NCI-H187 treated with DMSO at 0.1 percent for 48 hours (cell line): ENCODE measurements at regions not wholly inside any gene's neighbourhood (a gene's known extent, or its start where the extent isn't known, plus 50 kb on each side); places are given as distances from the start of the nearest gene placed in this dataset.

ENCODE experiments used
- DNase-seq: peaks from one replicate; lab custom pipeline; 2025; lab: John Stamatoyannopoulos, UW

DNA sequence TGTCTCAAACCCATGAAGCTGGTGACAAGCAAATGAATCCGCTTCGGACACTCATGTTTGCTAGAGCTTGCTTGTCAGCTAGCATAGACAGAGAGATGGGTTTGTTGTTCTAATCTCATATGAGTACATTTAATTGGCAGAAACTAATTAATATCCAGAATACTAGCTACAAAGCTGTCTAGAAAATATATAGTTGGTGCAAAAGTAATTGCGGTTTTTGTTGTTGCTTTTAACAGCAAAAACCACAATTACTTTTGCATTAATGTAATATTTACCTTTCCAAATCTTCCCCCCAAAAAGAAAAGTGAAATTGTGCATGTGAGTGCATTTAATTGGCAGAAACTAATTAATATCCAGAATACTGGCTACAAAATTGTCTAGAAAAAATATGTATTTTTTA, 1115.2 kb downstream of the TDRD15 start:
- DNase-seq, result no peak

- DNase-seq, result no peak
Observed at GRCh38 chr2:22247466-22247865, 1123.7 kb downstream of the TDRD15 start.

DNA sequence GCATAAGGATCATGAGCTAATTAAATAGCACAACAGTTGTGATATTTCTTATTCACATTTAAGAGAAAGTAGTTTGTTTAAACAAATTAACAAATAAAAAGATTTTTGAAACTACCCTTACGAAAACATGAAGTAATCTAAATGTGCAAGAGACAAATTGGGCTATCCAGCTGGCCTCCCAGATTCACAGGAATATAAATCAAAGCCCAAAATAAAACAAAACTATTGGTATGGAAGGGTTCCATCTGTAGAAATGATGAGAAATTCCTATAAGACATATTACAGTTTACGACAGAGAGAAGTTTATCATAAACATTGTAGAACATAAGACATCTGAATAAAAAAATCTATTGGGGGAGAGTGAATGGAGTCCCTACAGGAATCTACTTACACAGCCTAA, 1125.1 kb downstream of the TDRD15 start:
- DNase-seq, result no peak

DNA sequence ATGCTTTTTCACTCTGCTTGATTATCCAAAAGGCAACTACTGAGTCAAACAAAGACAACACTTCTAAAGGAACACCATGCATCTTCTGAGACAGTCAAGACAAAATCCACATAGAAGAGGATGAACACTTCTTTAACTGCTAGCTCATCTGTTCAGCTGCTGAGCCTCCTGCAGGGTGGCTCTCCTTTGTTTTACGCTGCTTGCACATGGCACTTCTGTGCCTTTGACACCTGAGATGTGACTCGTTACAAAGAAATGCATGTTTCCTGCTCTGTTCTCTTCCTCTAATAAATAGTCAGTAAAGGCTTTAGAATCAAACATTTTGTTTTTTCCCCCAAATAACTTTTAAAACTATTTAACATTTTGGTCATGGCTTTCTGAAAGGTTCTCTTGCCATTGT, 1129.4 kb downstream of the TDRD15 start:
- no peak for DNase-seq

DNA sequence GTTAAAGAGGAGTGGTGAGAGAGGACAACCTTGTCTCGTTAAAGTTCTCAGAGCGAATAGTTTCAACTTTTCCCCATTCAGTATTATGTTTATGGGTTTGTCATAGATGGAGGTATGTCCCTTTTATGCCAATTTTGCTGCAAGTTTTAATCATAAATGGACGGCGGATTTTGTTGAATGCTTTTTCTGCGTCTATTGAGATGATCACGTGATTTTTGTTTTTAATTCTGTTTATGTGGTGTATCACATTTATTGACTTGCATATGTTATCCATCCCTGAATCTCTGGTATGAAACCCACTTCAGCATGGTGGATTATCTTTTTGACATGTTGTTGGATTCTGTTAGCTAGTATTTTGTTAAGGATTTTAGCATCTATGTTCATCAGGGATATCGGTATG, 1123.8 kb upstream of the KLHL29 start:
- DNase-seq, result no peak

DNA sequence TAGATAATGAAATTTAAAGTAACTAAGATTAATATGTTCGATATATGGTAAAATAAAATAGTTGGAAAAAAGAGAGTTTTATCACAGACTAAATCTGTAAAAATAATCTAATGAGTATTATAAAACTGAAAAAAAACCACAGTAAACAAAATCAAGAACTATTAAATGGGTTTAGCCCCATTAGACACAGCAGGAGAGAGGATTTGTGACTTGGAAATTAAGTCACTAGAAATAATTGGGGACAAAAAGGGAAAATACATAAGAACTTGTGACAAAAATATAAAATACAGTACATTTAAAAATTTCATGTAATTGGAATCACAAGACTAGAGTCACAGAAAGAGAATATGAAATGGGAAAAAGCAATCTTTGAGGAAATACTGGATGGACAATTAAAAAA, 1114.6 kb upstream of the KLHL29 start:
- DNase-seq, result no peak

DNA sequence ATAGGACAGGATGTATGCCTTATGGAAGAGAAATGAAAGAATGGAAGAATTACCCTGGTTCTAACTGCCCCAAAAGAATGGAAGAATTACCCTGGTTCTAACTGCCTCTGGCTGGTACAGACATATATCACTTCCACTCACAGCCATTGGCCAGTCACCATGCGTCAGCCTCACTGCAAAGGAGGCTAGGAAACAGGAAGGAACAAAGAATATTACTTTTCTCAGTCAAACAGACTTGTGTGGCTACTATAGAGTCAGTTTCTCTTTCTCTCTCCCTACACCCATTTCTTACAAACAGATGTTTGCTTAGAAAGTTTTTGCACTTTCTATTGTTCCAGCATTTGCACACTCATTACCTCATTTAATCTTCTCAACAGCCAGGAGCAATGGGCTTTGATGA, 1111.1 kb upstream of the KLHL29 start:
- DNase-seq, result no peak

DNA sequence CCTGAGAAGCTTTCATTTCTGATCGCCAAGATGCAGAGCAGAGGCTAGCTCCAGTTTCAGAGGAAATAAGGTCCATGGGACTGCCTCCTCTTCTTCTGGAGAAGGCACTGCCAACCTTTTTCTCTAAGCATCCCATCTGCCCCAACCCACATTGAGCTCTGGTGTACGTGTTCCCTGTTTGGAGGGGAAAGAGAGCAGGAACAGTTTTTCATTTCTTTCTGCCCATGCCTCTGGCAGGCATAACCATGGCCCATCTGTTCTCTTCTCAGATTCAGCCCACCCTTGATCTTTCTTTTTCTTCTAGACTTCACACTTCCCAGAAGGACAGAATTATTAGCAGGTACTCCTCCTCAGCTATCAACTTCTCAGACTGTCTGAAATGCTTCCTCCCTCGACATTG, 1110.3 kb upstream of the KLHL29 start:
- DNase-seq, result no peak

GRCh38 chr2:22276696-22277095, 1108.3 kb upstream of the KLHL29 start:
- no peak for DNase-seq

- no peak for DNase-seq
Observed at GRCh38 chr2:22279541-22279940, 1105.4 kb upstream of the KLHL29 start.

GRCh38 chr2:22281033-22281432, 1103.9 kb upstream of the KLHL29 start:
- no peak for DNase-seq

DNA sequence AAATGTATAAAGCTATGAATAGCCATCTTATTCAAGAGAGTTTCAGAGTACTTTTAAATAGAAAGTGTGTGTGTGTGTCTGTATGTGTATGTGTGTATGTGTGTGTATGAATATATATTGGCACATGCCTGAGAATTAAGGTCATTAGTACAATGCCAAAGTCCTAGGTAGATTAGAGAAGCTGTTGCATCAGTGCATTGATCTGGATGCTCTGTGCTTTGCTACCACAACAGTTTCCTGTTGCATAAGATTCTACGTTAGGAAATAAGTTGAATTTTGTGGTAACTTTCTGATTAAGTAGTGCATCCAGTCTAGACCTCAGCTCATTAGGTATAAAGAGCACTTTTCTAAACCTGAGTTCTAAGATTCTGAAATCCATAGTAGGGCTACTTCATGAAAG, 1102.8 kb upstream of the KLHL29 start:
- no peak for DNase-seq

- no peak for DNase-seq
Observed at GRCh38 chr2:22282916-22283315, 1102.1 kb upstream of the KLHL29 start.

DNA sequence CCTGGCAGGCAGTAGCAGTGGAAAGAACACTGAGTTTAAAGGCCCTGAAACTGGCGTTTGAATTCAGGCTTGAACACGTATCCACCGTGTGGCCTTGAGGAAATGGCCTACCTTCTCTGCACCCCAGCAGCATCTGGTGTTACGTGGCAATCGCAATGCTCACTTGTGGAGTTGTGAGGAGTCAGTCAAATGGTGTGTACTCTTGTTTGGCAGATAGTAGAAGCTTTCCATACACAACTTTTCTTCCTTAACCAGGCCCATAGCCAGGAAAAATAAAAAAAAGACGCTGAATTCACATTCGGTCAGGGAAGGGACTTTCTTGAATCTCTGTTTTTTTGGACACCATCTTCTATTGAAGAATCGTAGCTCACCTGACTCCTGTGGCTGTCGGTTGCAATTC, 1101.5 kb upstream of the KLHL29 start:
- DNase-seq, result no peak

- DNase-seq, result no peak
Observed at GRCh38 chr2:22290302-22290701, 1094.7 kb upstream of the KLHL29 start.

- no peak for DNase-seq
Observed at GRCh38 chr2:22290909-22291473, 1094.0 kb upstream of the KLHL29 start.

DNA sequence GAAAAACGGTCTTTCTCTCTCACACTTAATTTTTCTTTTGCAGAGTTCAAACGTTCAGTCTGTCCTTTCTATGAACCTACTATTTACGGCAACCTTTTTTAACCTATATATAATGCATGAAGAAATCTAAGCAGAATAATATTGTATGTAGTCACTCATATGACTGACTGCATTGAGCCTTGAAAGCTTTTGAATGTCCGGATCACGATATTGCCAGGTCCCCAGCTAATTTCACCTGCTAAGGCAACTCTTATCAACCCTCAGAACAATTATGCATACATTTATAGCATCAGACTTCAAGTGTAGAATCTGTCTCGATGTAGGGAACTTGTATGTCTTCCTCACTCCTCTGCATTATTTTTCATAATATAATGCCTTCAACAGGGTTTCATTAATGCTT, 1083.8 kb upstream of the KLHL29 start:
- DNase-seq, result no peak

- no peak for DNase-seq
Observed at GRCh38 chr2:22326250-22326649, 1058.7 kb upstream of the KLHL29 start.

DNA sequence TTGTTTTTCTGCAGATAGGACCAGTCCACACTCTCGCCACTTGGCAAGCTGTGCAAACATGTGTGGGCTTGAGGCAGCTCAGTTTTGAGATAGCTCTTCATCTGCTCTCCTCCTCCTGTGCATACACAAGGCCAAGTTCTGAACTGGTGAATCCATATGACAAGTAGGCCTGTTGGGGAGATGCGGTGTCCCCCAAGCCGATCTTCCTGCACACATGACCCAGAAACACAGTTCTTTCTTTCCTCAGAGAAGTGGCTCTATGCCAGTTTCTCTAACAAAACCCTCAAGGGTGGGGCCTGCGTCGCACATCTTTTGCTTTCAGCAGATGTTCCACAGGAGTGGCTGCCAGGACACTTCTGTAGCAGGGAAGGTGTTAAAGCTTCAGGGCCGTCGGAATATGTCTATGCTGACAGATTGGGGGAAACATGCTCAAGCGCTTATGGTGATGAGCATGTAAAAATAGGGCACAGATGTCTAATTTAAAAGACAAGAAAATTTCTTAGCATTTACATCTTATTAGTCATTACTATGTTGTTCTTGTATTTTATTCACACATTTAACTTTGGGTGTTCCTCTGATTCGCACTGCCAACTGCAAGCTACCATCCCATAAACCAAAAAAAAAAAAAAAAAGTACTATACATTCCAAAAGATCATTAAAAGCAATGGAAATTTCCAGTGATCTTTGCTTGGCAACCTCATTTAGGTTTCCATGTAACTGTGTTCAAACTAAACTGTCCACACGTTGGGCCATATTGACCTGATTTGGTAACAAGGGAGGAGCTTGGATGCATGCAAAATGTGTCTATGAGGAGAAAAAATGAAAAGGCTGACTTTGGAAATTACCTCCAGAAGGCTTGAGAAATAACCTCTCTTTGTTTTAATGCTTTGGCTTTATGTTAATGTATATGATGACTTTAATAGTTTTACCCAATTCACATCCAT, 1055.5 kb upstream of the KLHL29 start:
- no peak for DNase-seq

- DNase-seq, result no peak
Observed at GRCh38 chr2:22336414-22336813, 1048.6 kb upstream of the KLHL29 start.

DNA sequence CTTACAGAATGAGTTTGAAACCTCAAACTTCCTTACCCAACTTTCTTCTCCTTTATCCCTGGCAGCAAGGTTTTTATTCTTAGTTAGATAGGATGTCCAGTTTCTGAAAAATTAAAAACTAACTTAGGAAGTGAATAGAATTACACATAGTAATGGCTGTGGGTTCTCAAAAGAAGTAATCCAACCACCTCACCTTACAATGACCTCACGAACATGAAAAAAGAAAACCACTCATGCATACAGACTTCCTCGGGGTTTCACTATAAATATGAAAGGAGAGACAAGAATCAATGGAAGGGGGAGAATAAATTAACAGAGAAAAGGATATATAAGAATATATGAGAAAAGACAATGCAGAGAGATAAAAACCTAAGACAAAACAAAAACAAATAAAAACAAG, 1044.3 kb upstream of the KLHL29 start:
- DNase-seq, result no peak

GRCh38 chr2:22347306-22347705, 1037.7 kb upstream of the KLHL29 start:
- no peak for DNase-seq

- no peak for DNase-seq
Observed at GRCh38 chr2:22350621-22351020, 1034.4 kb upstream of the KLHL29 start.
